ENCODE measurements at regions not wholly inside any gene's neighbourhood (a gene's known extent, or its start where the extent isn't known, plus 50 kb on each side); places are given as distances from the start of the nearest gene placed in this dataset.
"Not testable (repeated sequence)": the region's sequence is repeated elsewhere in the genome, so short reads cannot be mapped to it uniquely, and the experiment has no call there.

DNA sequence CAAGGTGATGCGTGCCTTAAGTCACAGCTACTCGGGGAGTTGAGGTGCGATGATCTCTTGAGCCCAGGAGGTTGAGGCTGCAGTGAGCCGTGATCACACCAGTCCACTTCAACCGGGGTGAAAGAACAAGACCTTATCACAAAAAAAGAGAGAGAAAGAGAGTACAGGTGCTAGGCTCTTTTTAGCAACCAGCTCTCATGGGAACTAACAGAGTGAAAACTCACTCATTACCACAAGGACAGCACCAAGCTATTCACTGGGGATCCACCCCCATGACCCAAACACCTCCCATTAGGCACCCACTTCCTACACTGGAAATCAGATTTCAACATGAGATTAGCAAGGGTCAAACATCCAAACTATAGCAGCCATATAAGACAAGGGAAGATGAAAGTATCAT lies 164.2 kb downstream of the NDUFA12 start:
- no peaks in the 10 kb centered on the region for H3K36me3 ChIP-seq (ENCODE audit: control insufficient read depth in 2 of 2, insufficient read depth in 2 of 2, low read length in 2 of 2)

DNA sequence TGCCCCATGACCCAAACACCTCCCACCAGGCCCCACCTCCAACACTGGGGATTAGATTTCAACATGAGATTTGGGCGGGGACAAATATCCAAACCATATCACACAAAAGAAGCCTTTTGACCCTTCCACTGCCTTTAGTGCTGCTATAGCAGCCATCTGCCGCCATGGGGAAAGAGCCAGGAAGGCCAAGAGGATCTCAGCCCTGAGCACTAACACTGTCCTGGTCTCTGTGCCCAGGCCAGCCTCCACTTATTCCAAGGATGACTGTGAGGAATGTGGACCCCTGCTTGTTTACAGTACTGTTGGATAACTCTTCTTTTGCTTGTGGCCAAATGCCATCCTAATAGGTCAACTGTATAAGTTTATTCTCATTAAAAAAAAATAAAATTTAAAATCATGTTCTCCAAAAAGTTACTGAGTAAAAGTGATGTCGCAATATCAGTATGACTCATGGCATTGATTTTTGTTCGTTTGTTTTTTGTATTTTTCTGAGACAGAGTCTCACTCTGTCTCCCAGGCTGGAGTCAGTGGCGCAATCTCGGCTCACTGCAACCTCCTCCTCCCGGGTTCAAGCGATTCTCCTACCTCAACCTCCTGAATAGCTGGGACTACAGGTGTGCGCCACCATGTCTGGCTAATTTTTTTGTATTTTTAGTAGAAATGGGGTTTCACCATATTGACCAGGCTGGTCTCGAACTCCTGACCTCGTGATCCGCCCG lies 166.4 kb downstream of the NDUFA12 start:
- H3K27ac ChIP-seq (ENCODE audit: low read depth in 2 of 2, low read length in 2 of 2) = not testable (repeated sequence)

More for the DNA sequence above, 164.2 kb downstream of the NDUFA12 start:
- Histone ChIP-seq H3K27ac (ENCODE audit: low read depth in 2 of 2, low read length in 2 of 2) (no peak overlapping the region), H3K4me1 (ENCODE audit: control insufficient read depth in 2 of 2, insufficient read depth in 2 of 2, low read length in 2 of 2) (no peaks in the 10 kb centered on the region), H3K9me3 (ENCODE audit: control insufficient read depth in 2 of 2, low read length in 2 of 2) (no peaks in the 10 kb centered on the region), H3K27me3 (ENCODE audit: control insufficient read depth in 2 of 2, insufficient read depth in 2 of 2, low read length in 2 of 2) (no peaks in the 10 kb centered on the region), H3K9ac (ENCODE audit: low read depth in 1 of 2, low read length in 2 of 2) (no peak overlapping the region), H3K4me3 (ENCODE audit: low read length in 2 of 2) (no peak overlapping the region)

DNA sequence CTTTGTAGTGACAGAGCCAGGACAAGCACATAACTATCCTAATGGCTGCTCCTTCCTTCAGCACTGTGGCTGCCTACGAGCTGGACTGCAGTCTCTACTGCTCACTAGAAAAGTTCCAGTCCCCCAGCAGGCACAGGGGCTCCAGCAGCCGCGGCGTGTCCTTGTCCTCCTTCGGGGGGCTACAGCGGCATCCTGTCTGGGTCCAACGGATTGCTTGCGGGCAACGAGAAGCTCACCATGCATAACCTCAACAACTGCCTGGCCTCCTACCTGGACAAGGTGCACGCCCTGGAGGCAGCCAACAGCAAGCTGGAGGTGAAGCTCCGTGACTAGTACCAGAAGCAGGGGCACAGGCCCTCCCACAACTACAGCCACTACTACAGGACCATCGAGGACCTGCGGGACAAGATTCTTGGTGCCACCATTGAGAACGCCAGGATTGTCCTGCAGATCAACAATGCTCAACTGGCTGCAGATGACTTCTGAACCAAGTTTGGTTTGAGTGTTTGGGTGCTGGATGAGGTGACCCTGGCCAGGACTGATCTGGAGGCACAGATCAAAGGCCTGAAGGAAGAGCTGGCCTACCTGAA lies 169.4 kb downstream of the NDUFA12 start:
- no peak overlapping the region for H3K9ac ChIP-seq (ENCODE audit: low read depth in 1 of 2, low read length in 2 of 2)
- no peaks in the 10 kb centered on the region for H3K36me3 ChIP-seq (ENCODE audit: control insufficient read depth in 2 of 2, insufficient read depth in 2 of 2, low read length in 2 of 2)
- H3K27ac ChIP-seq (ENCODE audit: low read depth in 2 of 2, low read length in 2 of 2) = no peak overlapping the region
- no peaks in the 10 kb centered on the region for H3K27me3 ChIP-seq (ENCODE audit: control insufficient read depth in 2 of 2, insufficient read depth in 2 of 2, low read length in 2 of 2)
- H3K4me3 ChIP-seq (ENCODE audit: low read length in 2 of 2) = no peak overlapping the region
- peaks cover 3 to 10% of the 10 kb centered on the region in 2 donors for H3K4me1 ChIP-seq (ENCODE audit: control insufficient read depth in 2 of 2, insufficient read depth in 2 of 2, low read length in 2 of 2)
- no peaks in the 10 kb centered on the region for H3K9me3 ChIP-seq (ENCODE audit: control insufficient read depth in 2 of 2, low read length in 2 of 2)

More for the DNA sequence above, 166.4 kb downstream of the NDUFA12 start:
- not testable (repeated sequence) for H3K9ac ChIP-seq (ENCODE audit: low read depth in 1 of 2, low read length in 2 of 2); H3K4me3 ChIP-seq (ENCODE audit: low read length in 2 of 2); H3K4me1 ChIP-seq (ENCODE audit: control insufficient read depth in 2 of 2, insufficient read depth in 2 of 2, low read length in 2 of 2); H3K9me3 ChIP-seq (ENCODE audit: control insufficient read depth in 2 of 2, low read length in 2 of 2); H3K36me3 ChIP-seq (ENCODE audit: control insufficient read depth in 2 of 2, insufficient read depth in 2 of 2, low read length in 2 of 2); H3K27me3 ChIP-seq (ENCODE audit: control insufficient read depth in 2 of 2, insufficient read depth in 2 of 2, low read length in 2 of 2)

DNA sequence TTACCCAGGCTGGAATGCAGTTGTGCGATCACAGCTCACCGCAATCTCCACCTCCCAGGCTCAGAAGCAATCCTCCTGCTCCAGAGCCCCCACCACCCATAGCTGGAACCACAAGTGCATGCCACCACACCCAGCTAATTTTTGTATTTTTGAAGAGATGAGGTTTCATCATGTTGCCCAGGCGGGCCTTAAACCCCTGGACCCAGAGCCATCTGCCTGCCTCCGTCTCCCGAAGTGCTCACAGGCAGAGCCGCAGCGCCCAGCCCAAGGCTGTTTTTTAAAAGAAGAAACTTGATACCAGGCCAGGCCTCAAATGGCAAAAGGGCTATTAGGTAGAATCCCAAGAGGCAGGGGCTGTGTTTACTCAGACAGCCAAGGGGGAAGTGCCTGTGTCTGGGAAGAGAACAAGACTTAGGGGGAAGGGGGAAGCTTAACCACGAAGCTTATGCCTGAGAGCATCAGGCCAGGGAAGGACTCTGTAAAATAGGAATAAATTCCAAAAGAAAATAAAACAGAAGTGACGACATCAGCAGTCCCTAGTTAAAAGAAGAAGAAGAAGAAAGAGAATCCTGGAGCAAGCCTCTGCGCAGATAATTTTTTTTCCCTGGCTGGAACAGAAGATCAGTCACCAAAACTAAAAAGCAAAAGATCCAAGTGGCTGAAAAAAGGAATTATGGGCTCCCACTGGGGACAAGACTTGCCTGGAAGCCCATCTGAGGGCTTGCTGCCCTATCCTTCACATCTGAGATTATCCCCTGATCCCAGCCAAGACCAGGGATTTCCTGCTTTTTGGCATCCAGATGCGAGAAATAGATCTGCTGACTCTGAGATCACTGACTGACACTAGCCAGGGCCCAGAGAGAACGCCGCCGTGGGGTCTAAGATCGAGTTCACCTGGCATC lies 170.5 kb downstream of the NDUFA12 start:
- H3K9me3 ChIP-seq (ENCODE audit: control insufficient read depth in 2 of 2, low read length in 2 of 2) = no peaks in the 10 kb centered on the region
- H3K27me3 ChIP-seq (ENCODE audit: control insufficient read depth in 2 of 2, insufficient read depth in 2 of 2, low read length in 2 of 2) = no peaks in the 10 kb centered on the region
- H3K4me1 ChIP-seq (ENCODE audit: control insufficient read depth in 2 of 2, insufficient read depth in 2 of 2, low read length in 2 of 2) = peaks cover 3 to 10% of the 10 kb centered on the region in 2 donors
- H3K9ac ChIP-seq (ENCODE audit: low read depth in 1 of 2, low read length in 2 of 2) = no peak overlapping the region
- peak overlapping the region; percentile 3 to 13 for H3K27ac ChIP-seq (ENCODE audit: low read depth in 2 of 2, low read length in 2 of 2)
- no peak overlapping the region for H3K4me3 ChIP-seq (ENCODE audit: low read length in 2 of 2)
- H3K36me3 ChIP-seq (ENCODE audit: control insufficient read depth in 2 of 2, insufficient read depth in 2 of 2, low read length in 2 of 2) = no peaks in the 10 kb centered on the region

DNA sequence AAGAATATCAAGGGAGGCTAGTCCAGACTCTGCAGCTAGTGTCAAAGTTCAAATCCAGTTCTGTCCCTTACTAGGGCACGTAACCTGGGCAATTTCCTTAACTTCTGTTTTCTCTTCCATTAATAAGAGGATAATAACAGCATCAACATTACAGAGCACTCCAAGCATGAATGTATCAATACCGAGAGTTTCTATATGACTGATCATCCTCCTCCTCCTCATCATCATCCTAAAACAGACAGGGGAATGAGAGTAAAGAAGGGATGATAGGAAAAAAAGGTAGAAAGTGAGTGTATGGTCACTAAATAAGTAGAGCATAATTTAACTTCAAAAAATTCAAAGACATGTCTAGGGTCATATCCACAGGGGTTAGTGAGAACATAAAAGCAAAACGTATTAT lies 171.4 kb downstream of the NDUFA12 start:
- Histone ChIP-seq H3K27me3 (ENCODE audit: control insufficient read depth in 2 of 2, insufficient read depth in 2 of 2, low read length in 2 of 2) (no peaks in the 10 kb centered on the region), H3K9ac (ENCODE audit: low read depth in 1 of 2, low read length in 2 of 2) (no peak overlapping the region), H3K27ac (ENCODE audit: low read depth in 2 of 2, low read length in 2 of 2) (no peak overlapping the region), H3K36me3 (ENCODE audit: control insufficient read depth in 2 of 2, insufficient read depth in 2 of 2, low read length in 2 of 2) (no peaks in the 10 kb centered on the region), H3K9me3 (ENCODE audit: control insufficient read depth in 2 of 2, low read length in 2 of 2) (no peaks in the 10 kb centered on the region), H3K4me3 (ENCODE audit: low read length in 2 of 2) (no peak overlapping the region), H3K4me1 (ENCODE audit: control insufficient read depth in 2 of 2, insufficient read depth in 2 of 2, low read length in 2 of 2) (peaks cover 3 to 10% of the 10 kb centered on the region in 2 donors)

DNA sequence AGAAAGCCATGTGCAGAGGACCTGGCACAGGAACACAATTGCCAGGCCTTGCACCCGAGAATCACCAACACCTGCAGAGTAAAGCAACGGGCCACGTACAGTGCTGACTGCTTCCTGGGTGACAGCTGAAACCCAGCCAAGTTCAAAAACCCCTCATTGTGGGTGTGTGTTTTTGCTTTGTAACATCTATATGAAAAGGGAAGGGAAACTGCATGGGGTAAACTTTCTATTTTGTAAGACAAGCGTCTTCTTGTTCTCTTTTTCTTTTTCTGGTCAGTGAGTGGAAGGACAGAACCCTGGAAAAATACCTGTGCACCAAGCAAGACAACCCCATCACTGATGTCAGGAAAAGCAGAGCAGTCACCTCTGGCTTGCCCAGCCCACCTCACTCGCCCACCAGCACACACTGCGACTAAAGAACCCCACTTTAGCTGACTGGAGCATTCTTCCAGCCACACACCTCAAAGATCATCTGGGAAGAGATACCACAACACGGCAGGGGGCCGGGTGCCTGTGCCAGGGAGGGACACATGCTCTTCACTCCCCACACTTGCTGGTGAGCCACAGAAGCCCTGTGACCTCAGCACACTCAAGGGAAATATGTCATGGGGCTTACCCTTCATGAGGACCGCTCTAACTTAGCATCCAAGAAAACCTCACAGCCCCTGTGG lies 172.3 kb downstream of the NDUFA12 start:
- no peaks in the 10 kb centered on the region for H3K27me3 ChIP-seq (ENCODE audit: control insufficient read depth in 2 of 2, insufficient read depth in 2 of 2, low read length in 2 of 2)
- no peaks in the 10 kb centered on the region for H3K9me3 ChIP-seq (ENCODE audit: control insufficient read depth in 2 of 2, low read length in 2 of 2)
- no peak overlapping the region for H3K4me3 ChIP-seq (ENCODE audit: low read length in 2 of 2)
- no peak overlapping the region for H3K9ac ChIP-seq (ENCODE audit: low read depth in 1 of 2, low read length in 2 of 2)
- H3K36me3 ChIP-seq (ENCODE audit: control insufficient read depth in 2 of 2, insufficient read depth in 2 of 2, low read length in 2 of 2) = no peaks in the 10 kb centered on the region
- H3K27ac ChIP-seq (ENCODE audit: low read depth in 2 of 2, low read length in 2 of 2) = peak overlapping the region in 1 of 2 donors; percentile 12
- H3K4me1 ChIP-seq (ENCODE audit: control insufficient read depth in 2 of 2, insufficient read depth in 2 of 2, low read length in 2 of 2) = peaks cover 3 to 10% of the 10 kb centered on the region in 2 donors

DNA sequence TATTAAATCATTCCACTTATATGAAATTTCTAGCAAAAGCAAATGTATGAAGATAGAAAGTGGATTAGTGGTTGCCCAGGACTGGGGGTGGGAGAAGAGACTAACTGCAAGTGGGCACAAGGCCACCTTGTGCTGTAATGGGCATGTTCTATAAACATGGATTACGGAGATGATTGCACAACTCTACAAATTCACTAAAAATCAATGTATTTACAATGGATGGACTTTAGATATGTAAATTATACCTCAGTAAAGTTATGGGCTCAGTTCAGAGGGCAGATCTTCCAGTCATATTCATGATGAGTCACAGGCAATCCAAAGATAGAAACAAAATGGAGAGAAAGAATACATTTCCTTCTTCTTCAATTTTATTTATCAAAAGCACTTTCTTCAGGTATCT lies 173.9 kb downstream of the NDUFA12 start:
- no peaks in the 10 kb centered on the region for H3K36me3 ChIP-seq (ENCODE audit: control insufficient read depth in 2 of 2, insufficient read depth in 2 of 2, low read length in 2 of 2)
- peaks cover 3 to 10% of the 10 kb centered on the region in 2 donors for H3K4me1 ChIP-seq (ENCODE audit: control insufficient read depth in 2 of 2, insufficient read depth in 2 of 2, low read length in 2 of 2)
- H3K27ac ChIP-seq (ENCODE audit: low read depth in 2 of 2, low read length in 2 of 2) = no peak overlapping the region
- no peak overlapping the region for H3K4me3 ChIP-seq (ENCODE audit: low read length in 2 of 2)
- no peak overlapping the region for H3K9ac ChIP-seq (ENCODE audit: low read depth in 1 of 2, low read length in 2 of 2)
- H3K9me3 ChIP-seq (ENCODE audit: control insufficient read depth in 2 of 2, low read length in 2 of 2) = no peaks in the 10 kb centered on the region
- no peaks in the 10 kb centered on the region for H3K27me3 ChIP-seq (ENCODE audit: control insufficient read depth in 2 of 2, insufficient read depth in 2 of 2, low read length in 2 of 2)

DNA sequence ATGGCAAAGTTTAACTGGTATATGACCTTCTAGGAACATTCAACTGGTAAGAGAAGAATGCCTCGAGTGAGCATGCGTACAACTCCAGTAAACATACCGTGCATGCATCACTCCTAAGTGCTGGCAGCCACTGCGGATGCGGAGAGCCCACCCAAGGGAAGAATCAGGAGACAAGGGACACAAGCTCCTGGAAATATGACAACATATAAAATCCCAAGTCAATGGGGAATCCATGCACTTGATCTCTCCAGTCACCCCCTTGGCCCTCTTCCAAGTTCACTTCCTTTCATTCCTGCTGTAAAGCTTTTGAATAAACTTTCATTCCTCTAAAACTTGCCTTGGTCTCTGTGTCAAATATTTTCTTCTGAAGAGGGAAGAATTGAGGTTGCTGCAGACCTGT lies 168.7 kb upstream of the TMCC3 start:
- Histone ChIP-seq H3K9me3 (ENCODE audit: control insufficient read depth in 2 of 2, low read length in 2 of 2) (peaks cover 0 to 2% of the 10 kb centered on the region in 2 donors), H3K27ac (ENCODE audit: low read depth in 2 of 2, low read length in 2 of 2) (no peak overlapping the region), H3K36me3 (ENCODE audit: control insufficient read depth in 2 of 2, insufficient read depth in 2 of 2, low read length in 2 of 2) (no peaks in the 10 kb centered on the region), H3K4me3 (ENCODE audit: low read length in 2 of 2) (no peak overlapping the region), H3K4me1 (ENCODE audit: control insufficient read depth in 2 of 2, insufficient read depth in 2 of 2, low read length in 2 of 2) (no peaks in the 10 kb centered on the region), H3K9ac (ENCODE audit: low read depth in 1 of 2, low read length in 2 of 2) (no peak overlapping the region), H3K27me3 (ENCODE audit: control insufficient read depth in 2 of 2, insufficient read depth in 2 of 2, low read length in 2 of 2) (no peaks in the 10 kb centered on the region)

DNA sequence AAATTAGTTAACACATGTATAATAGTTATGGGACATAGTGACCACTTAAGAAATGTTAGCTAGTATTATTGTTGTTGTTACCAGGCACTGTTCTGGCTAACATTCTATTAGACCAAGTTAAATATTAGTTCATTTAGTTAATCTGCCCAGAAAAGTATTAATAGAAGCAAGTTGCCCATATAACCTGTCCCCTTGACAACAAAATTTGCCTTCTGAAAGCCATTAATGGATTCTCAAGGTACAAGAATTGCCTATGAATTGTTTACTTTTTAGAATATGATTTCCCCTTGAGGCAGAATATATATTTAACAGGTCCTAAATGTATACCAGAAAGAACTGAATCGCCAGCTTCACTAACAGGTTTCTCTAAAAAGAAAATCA lies 167.3 kb upstream of the TMCC3 start:
- Histone ChIP-seq H3K4me3 (ENCODE audit: low read length in 2 of 2) (peak overlapping the region in 1 of 2 donors; percentile 28), H3K36me3 (ENCODE audit: control insufficient read depth in 2 of 2, insufficient read depth in 2 of 2, low read length in 2 of 2) (no peaks in the 10 kb centered on the region), H3K27ac (ENCODE audit: low read depth in 2 of 2, low read length in 2 of 2) (no peak overlapping the region), H3K27me3 (ENCODE audit: control insufficient read depth in 2 of 2, insufficient read depth in 2 of 2, low read length in 2 of 2) (no peaks in the 10 kb centered on the region), H3K9ac (ENCODE audit: low read depth in 1 of 2, low read length in 2 of 2) (no peak overlapping the region), H3K4me1 (ENCODE audit: control insufficient read depth in 2 of 2, insufficient read depth in 2 of 2, low read length in 2 of 2) (no peaks in the 10 kb centered on the region), H3K9me3 (ENCODE audit: control insufficient read depth in 2 of 2, low read length in 2 of 2) (peaks cover 2 to 6% of the 10 kb centered on the region in 2 donors)
